Cardiac muscle cell (in vitro differentiated cells and primary cell): ENCODE measurements at regions not wholly inside any gene's neighbourhood (a gene's known extent, or its start where the extent isn't known, plus 50 kb on each side); places are given as distances from the start of the nearest gene placed in this dataset.

ENCODE experiments used
- DNase-seq, 2 donors: peaks; one replicate each; pipeline versions ENCODE4 v3.0.0 to v3.0.0-alpha.2; 2010 to 2017; ENCODE audit warnings: low read depth in 1 of 2, low spot score in 1 of 2
- H3K27ac ChIP-seq: fragments of 200-600 bp; sonication (generic); 2 replicates; pipeline ENCODE4 v1.5.1; 2016
- H3K27me3 ChIP-seq: fragments of 200-600 bp; sonication (generic); 2 replicates; pipeline ENCODE4 v1.6.0; 2016; ENCODE audit warnings: control low read depth
- H3K36me3 ChIP-seq: fragments of 200-600 bp; sonication (generic); 2 replicates; pipeline ENCODE4 v1.5.1; 2016; ENCODE audit warnings: control low read depth
- H3K4me1 ChIP-seq: fragments of 200-600 bp; sonication (generic); 2 replicates; pipeline ENCODE4 v1.8.1; 2017; ENCODE audit warnings: low read depth, mild to moderate bottlenecking, mixed run types
- H3K4me3 ChIP-seq: fragments of 200-600 bp; sonication (generic); 2 replicates; pipeline ENCODE4 v1.5.1; 2016; ENCODE audit warnings: mild to moderate bottlenecking
- H3K9me3 ChIP-seq: fragments of 200-600 bp; sonication (generic); 2 replicates; pipeline ENCODE4 v1.5.1; 2017; ENCODE audit warnings: low read depth, mild to moderate bottlenecking, control low read depth
- TF ChIP-seq, protein P1 (sequence below): IDR thresholded peaks from 2 replicates; pipeline ENCODE4 v1.5.1; 2012; ENCODE audit warnings: low read depth, mild to moderate bottlenecking, low read length

DNA sequence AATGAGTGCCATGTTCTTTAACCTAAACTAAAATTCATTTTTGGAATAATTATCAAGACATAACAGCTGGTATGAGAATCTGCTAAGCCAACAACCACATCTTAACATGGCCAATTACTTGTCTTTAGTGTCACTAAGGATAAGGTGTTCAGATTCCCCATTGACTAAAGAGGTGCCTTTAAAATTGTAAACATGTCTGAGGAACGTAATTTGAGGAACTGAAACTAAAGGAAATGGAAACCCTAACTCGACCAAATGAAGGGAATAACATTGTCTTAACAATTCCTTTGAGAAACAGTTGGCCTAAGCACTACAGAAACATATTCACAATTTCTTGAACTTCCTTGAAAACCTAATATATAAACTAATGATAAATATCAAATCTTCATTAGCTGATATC, 355.4 kb upstream of the GULP1 start:
- H3K9me3 ChIP-seq, result no peaks in the 10 kb centered on the region
- TF ChIP-seq, protein P1, sequence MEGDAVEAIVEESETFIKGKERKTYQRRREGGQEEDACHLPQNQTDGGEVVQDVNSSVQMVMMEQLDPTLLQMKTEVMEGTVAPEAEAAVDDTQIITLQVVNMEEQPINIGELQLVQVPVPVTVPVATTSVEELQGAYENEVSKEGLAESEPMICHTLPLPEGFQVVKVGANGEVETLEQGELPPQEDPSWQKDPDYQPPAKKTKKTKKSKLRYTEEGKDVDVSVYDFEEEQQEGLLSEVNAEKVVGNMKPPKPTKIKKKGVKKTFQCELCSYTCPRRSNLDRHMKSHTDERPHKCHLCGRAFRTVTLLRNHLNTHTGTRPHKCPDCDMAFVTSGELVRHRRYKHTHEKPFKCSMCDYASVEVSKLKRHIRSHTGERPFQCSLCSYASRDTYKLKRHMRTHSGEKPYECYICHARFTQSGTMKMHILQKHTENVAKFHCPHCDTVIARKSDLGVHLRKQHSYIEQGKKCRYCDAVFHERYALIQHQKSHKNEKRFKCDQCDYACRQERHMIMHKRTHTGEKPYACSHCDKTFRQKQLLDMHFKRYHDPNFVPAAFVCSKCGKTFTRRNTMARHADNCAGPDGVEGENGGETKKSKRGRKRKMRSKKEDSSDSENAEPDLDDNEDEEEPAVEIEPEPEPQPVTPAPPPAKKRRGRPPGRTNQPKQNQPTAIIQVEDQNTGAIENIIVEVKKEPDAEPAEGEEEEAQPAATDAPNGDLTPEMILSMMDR, result no peak
- H3K4me3 ChIP-seq, result no peak overlapping the region
- H3K27ac ChIP-seq, result no peak overlapping the region
- no peaks in the 10 kb centered on the region for H3K36me3 ChIP-seq
- H3K4me1 ChIP-seq, result no peaks in the 10 kb centered on the region
- no peaks in the 10 kb centered on the region for H3K27me3 ChIP-seq
- no peak for DNase-seq

DNA sequence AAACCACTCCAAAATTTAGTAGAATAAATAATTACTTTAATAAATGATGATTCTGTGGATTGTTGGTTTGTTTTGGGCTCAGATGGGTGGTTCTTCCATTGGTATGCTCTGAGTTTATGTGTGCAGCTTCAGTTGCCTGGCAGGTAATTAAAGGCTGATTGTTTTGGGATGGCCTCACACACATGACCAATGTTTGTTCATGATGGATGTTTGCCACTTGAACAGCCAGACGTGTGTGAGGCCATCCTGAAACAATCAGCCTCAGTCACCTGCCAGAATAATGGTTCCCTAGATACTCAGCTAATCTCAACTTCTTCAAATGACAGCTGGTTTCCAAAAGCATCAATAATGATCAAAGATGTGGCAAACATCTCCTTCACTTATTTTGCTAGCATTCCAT, 352.5 kb upstream of the GULP1 start:
- Histone ChIP-seq H3K27ac (no peak overlapping the region), H3K9me3 (no peaks in the 10 kb centered on the region), H3K4me1 (no peaks in the 10 kb centered on the region), H3K36me3 (no peaks in the 10 kb centered on the region), H3K27me3 (no peaks in the 10 kb centered on the region), H3K4me3 (no peak overlapping the region)
- DNase-seq, result no peak
- TF ChIP-seq, protein P1, result no peak

DNA sequence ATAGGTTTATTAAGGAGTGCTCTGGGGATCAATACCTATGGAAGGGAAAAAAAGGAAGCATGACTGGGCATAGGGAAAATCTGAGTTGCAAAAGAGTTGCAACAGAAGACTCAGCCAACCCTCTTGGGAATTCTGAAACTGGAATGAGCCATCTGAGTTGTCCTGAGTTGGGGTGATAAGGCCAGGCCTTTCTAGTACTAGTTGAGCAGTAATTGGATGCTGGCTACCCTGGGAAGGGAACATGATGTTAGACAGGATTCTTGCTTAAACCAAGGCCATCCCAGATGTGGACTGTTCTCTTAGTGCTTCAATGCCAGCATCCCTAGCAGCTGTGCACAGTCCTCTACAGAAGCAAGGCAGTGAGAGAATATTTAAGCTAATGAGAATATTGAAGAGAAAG, 348.8 kb upstream of the GULP1 start:
- Histone ChIP-seq H3K4me3 (no peak overlapping the region), H3K27ac (no peak overlapping the region), H3K27me3 (no peaks in the 10 kb centered on the region), H3K36me3 (no peaks in the 10 kb centered on the region), H3K9me3 (no peaks in the 10 kb centered on the region), H3K4me1 (no peaks in the 10 kb centered on the region)
- peak in 1 of 2 donors; percentile 8 for DNase-seq
- TF ChIP-seq, protein P1, result no peak

DNA sequence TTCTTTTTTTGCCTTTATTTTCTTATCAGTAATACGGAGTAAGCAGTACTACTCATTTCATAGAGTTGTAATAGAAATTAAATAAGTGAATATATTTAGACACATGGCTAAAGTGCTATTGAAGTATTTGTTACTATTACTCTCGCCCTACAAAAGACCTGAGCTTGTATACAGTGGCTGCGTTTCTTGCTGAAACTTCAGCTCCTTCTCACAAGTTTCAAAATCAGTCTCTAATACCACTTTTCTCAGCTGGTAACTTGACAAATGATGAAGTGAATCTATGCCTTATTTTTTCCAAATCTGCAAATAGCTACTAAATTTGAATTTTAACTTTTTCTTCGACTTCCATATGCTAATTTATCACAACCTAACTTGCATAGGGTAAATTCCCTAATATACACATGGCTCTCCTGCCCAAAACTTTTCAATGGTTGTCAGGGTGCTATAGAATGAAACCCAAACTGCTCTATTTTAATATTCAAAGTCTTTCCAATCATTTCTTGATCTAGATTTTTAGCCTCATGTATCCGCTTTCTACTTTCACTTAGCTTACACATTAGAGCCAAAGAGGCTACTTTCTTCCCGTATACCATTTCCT, 347.8 kb upstream of the GULP1 start:
- Histone ChIP-seq H3K36me3 (no peaks in the 10 kb centered on the region), H3K27me3 (no peaks in the 10 kb centered on the region), H3K9me3 (no peaks in the 10 kb centered on the region), H3K27ac (no peak overlapping the region), H3K4me3 (no peak overlapping the region), H3K4me1 (no peaks in the 10 kb centered on the region)
- TF ChIP-seq, protein P1, result no peak
- no peak for DNase-seq

DNA sequence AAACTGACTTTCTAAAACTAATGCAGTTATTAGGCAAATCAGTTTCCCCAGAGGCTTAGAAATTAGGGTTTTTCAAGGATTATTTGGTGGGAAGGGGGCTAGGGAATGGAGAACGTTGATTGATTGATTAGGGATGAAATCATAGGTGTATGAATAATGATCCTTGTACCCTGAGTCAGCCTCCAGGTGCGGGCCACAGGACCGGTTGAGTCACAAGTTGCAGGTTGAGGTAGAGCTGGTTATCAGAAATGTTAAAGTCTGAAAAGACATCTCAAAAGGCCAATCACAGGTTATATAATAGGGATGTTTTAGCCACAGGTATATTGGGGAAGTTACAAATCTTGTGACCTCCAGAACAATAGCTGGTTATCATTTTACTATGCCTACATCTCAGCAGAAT, 341.8 kb upstream of the GULP1 start:
- no peak for DNase-seq
- no peak overlapping the region for H3K27ac ChIP-seq
- TF ChIP-seq, protein P1, result no peak
- H3K36me3 ChIP-seq, result no peaks in the 10 kb centered on the region
- H3K27me3 ChIP-seq, result no peaks in the 10 kb centered on the region
- no peaks in the 10 kb centered on the region for H3K4me1 ChIP-seq
- no peak overlapping the region for H3K4me3 ChIP-seq
- no peaks in the 10 kb centered on the region for H3K9me3 ChIP-seq
